ENCODE measurements at regions not wholly inside any gene's neighbourhood (a gene's known extent, or its start where the extent isn't known, plus 50 kb on each side); places are given as distances from the start of the nearest gene placed in this dataset.

DNA sequence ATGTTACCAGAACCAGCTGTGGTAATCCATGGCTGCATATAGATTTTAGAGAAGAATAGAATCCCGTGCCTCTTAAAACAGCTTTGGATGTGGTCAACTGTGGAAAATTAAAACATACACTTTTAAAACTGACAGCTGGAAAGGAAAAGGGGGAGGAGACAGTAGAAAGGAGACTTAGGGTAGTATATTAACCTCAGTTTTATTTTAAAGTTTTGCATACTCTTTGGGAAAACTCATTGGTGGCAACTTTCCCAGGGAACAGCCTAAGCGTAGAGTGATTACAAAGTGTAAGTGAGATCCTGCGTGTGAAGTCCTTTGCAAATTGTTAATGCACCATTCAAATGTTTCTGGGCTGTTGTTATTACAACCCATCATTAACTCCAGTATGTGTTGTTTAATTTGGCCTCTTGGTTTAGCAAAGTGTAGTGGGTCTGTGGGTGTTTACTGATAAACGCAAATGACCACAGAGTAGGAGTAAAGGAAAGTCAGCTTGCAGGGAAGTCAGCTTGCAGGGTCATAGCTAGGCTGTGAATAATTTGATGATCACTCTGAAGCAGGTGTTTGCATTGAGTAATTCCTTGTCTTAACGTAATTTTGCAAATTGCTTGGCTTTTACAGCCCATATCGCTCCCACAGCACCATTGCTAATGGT lies 88.0 kb upstream of the DBX1 start:
- TF ChIP-seq, protein P1, sequence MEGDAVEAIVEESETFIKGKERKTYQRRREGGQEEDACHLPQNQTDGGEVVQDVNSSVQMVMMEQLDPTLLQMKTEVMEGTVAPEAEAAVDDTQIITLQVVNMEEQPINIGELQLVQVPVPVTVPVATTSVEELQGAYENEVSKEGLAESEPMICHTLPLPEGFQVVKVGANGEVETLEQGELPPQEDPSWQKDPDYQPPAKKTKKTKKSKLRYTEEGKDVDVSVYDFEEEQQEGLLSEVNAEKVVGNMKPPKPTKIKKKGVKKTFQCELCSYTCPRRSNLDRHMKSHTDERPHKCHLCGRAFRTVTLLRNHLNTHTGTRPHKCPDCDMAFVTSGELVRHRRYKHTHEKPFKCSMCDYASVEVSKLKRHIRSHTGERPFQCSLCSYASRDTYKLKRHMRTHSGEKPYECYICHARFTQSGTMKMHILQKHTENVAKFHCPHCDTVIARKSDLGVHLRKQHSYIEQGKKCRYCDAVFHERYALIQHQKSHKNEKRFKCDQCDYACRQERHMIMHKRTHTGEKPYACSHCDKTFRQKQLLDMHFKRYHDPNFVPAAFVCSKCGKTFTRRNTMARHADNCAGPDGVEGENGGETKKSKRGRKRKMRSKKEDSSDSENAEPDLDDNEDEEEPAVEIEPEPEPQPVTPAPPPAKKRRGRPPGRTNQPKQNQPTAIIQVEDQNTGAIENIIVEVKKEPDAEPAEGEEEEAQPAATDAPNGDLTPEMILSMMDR (conservative IDR thresholded peaks at IDR 0.05 in 1 of 2, IDR thresholded peaks at IDR 0.05 in 1 of 2; ENCODE audit: extremely low read depth in 1 of 2, insufficient read depth in 1 of 2, low read depth in 1 of 2, low read length in 2 of 2): no peak
- no peak for TF ChIP-seq EZH2 (IDR thresholded peaks at IDR 0.05; ENCODE audit: borderline replicate concordance, low read length)

Data from mammary epithelial cell (primary cell).